ENCODE measurements at regions not wholly inside any gene's neighbourhood (a gene's known extent, or its start where the extent isn't known, plus 50 kb on each side); places are given as distances from the start of the nearest gene placed in this dataset.

DNA sequence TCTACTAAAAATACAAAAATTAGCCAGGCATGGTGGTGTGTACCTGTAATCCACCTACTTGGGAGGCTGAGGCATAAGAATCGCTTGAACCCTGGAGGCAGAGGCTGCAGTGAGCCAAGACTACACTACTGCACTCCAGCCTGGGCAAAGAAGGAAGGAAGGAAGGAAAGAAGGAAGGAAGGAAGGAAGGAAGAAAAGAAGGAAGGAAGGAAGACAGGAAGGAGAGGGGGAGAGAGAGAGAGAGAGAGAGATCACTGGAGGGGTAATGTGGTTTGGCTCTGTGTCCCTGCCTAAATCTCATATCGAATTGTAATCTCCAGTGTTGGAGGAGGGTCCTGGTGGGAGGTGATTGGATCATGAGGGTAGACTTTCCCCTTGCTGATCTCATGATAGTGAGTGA is 165.5 kb downstream of the KCTD15 start:
- H3K4me1 ChIP-seq (ENCODE audit: control insufficient read depth, low read length): no peaks in the 10 kb centered on the region
- no peak overlapping the region for H3K4me2 ChIP-seq (ENCODE audit: low read length)
- H3K36me3 ChIP-seq (ENCODE audit: control insufficient read depth, low read length): no peaks in the 10 kb centered on the region
- H3K9me3 ChIP-seq (ENCODE audit: control insufficient read depth, insufficient read depth, low read length): no peaks in the 10 kb centered on the region
- TF ChIP-seq, protein P1, sequence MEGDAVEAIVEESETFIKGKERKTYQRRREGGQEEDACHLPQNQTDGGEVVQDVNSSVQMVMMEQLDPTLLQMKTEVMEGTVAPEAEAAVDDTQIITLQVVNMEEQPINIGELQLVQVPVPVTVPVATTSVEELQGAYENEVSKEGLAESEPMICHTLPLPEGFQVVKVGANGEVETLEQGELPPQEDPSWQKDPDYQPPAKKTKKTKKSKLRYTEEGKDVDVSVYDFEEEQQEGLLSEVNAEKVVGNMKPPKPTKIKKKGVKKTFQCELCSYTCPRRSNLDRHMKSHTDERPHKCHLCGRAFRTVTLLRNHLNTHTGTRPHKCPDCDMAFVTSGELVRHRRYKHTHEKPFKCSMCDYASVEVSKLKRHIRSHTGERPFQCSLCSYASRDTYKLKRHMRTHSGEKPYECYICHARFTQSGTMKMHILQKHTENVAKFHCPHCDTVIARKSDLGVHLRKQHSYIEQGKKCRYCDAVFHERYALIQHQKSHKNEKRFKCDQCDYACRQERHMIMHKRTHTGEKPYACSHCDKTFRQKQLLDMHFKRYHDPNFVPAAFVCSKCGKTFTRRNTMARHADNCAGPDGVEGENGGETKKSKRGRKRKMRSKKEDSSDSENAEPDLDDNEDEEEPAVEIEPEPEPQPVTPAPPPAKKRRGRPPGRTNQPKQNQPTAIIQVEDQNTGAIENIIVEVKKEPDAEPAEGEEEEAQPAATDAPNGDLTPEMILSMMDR (IDR thresholded peaks at IDR 0.05; ENCODE audit: low read depth, low read length, poor library complexity, severe bottlenecking): no peak
- no peak for TF ChIP-seq EZH2phosphoT487 (IDR thresholded peaks at IDR 0.05; ENCODE audit: borderline replicate concordance, low read length)
- no peaks in the 10 kb centered on the region for H3K79me2 ChIP-seq (ENCODE audit: control insufficient read depth, low read length)
- no peak overlapping the region for H3K27ac ChIP-seq (ENCODE audit: low read depth, low read length)
- no peaks in the 10 kb centered on the region for H3K9me2 ChIP-seq (replicated peaks; ENCODE audit: control insufficient read depth, low read length)
- no peak overlapping the region for H3K4me3 ChIP-seq (ENCODE audit: low read length)
- H3K27me3 ChIP-seq (ENCODE audit: control insufficient read depth, low read length): no peaks in the 10 kb centered on the region
- H3F3A ChIP-seq (ENCODE audit: control insufficient read depth, insufficient read depth): no peaks in the 10 kb centered on the region
- no peaks in the 10 kb centered on the region for H4K20me1 ChIP-seq (ENCODE audit: control insufficient read depth, insufficient read depth, low read depth, low read length)

DNA sequence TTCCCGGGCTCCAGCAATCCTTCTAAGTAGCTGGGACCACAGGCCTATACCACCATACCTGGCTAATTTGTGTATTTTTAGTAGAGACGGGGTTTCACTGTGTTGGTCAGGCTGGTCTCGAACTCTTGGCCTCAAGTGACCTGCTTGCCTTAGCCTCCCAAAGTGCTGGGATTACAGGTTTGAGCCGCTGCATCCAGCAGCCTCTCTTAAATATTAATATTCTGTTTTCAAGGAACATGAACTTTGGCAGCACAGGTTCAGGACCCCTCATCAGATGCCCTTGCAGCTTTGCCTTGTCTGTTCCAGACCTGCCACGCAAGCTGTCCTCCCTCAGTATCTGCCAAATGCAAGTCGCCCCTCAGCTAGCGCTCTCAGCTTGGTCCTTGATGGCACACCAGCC is 166.8 kb downstream of the KCTD15 start:
- no peak overlapping the region for H3K4me3 ChIP-seq (ENCODE audit: low read length)
- no peaks in the 10 kb centered on the region for H4K20me1 ChIP-seq (ENCODE audit: control insufficient read depth, insufficient read depth, low read depth, low read length)
- H3K79me2 ChIP-seq (ENCODE audit: control insufficient read depth, low read length): no peaks in the 10 kb centered on the region
- H3K36me3 ChIP-seq (ENCODE audit: control insufficient read depth, low read length): no peaks in the 10 kb centered on the region
- no peaks in the 10 kb centered on the region for H3K9me2 ChIP-seq (replicated peaks; ENCODE audit: control insufficient read depth, low read length)
- no peaks in the 10 kb centered on the region for H3K4me1 ChIP-seq (ENCODE audit: control insufficient read depth, low read length)
- H3F3A ChIP-seq (ENCODE audit: control insufficient read depth, insufficient read depth): no peaks in the 10 kb centered on the region
- H3K27ac ChIP-seq (ENCODE audit: low read depth, low read length): no peak overlapping the region
- H3K9me3 ChIP-seq (ENCODE audit: control insufficient read depth, insufficient read depth, low read length): no peaks in the 10 kb centered on the region
- H3K4me2 ChIP-seq (ENCODE audit: low read length): no peak overlapping the region
- no peaks in the 10 kb centered on the region for H3K27me3 ChIP-seq (ENCODE audit: control insufficient read depth, low read length)
- TF ChIP-seq EZH2phosphoT487 (IDR thresholded peaks at IDR 0.05; ENCODE audit: borderline replicate concordance, low read length): no peak
- TF ChIP-seq, protein P1 (IDR thresholded peaks at IDR 0.05; ENCODE audit: low read depth, low read length, poor library complexity, severe bottlenecking): no peak

DNA sequence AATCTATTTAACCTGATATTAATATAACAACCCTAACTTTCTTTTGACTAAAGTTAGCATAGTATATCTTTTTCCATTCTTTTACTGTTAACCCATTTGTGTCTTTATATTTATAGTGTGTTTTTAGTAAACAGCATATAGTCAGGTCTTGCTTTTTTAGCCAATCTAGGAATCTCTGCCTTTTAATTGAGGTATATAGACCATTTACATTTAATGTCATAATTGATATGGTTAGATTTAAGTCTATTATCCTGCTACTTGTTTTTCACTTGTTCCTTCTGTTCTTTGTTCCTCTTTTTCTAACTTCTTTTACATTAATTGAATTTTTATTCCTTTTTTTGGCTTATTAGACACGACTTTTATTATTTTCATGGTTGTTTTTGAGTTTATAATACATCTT is 174.4 kb downstream of the KCTD15 start:
- Histone ChIP-seq H3K36me3 (ENCODE audit: control insufficient read depth, low read length) (no peaks in the 10 kb centered on the region), H3F3A (ENCODE audit: control insufficient read depth, insufficient read depth) (no peaks in the 10 kb centered on the region), H3K9me3 (ENCODE audit: control insufficient read depth, insufficient read depth, low read length) (no peaks in the 10 kb centered on the region), H3K9me2 (replicated peaks; ENCODE audit: control insufficient read depth, low read length) (no peaks in the 10 kb centered on the region; the same call in 1 of the 2 replicates), H3K4me1 (ENCODE audit: control insufficient read depth, low read length) (no peaks in the 10 kb centered on the region), H3K4me3 (ENCODE audit: low read length) (no peak overlapping the region), H3K79me2 (ENCODE audit: control insufficient read depth, low read length) (no peaks in the 10 kb centered on the region), H4K20me1 (ENCODE audit: control insufficient read depth, insufficient read depth, low read depth, low read length) (no peaks in the 10 kb centered on the region), H3K27me3 (ENCODE audit: control insufficient read depth, low read length) (no peaks in the 10 kb centered on the region), H3K4me2 (ENCODE audit: low read length) (no peak overlapping the region), H3K27ac (ENCODE audit: low read depth, low read length) (no peak overlapping the region)
- TF ChIP-seq, protein P1 (IDR thresholded peaks at IDR 0.05; ENCODE audit: low read depth, low read length, poor library complexity, severe bottlenecking): no peak
- no peak for TF ChIP-seq EZH2phosphoT487 (IDR thresholded peaks at IDR 0.05; ENCODE audit: borderline replicate concordance, low read length)
